ENCODE measurements at regions not wholly inside any gene's neighbourhood (a gene's known extent, or its start where the extent isn't known, plus 50 kb on each side); places are given as distances from the start of the nearest gene placed in this dataset.

GRCh38 chr10:117638664-117639200, 96.2 kb downstream of the EMX2 start:
- no peak for DNase-seq

GRCh38 chr10:117640406-117640805, 97.9 kb downstream of the EMX2 start:
- DNase-seq = no peak

- DNase-seq = no peak
Measured at GRCh38 chr10:117646718-117647117, 104.2 kb downstream of the EMX2 start.

- DNase-seq = no peak
Measured at GRCh38 chr10:117647306-117647705, 104.8 kb downstream of the EMX2 start.

- DNase-seq = no peak
Measured at GRCh38 chr10:117651121-117651520, 108.6 kb downstream of the EMX2 start.

- no peak for DNase-seq
Measured at GRCh38 chr10:117652228-117653169, 110.0 kb downstream of the EMX2 start.

- no peak for DNase-seq
Measured at GRCh38 chr10:117653170-117653515, 110.6 kb downstream of the EMX2 start.

- no peak for DNase-seq
Measured at GRCh38 chr10:117654105-117654504, 111.6 kb downstream of the EMX2 start.

GRCh38 chr10:117656385-117657367, 114.1 kb downstream of the EMX2 start:
- DNase-seq = no peak

GRCh38 chr10:117661316-117661715, 118.8 kb downstream of the EMX2 start:
- no peak for DNase-seq

- DNase-seq = no peak
Measured at GRCh38 chr10:117662126-117662525, 119.6 kb downstream of the EMX2 start.

- no peak for DNase-seq
Measured at GRCh38 chr10:117662751-117663540, 120.4 kb downstream of the EMX2 start.

GRCh38 chr10:117663750-117664149, 121.2 kb downstream of the EMX2 start:
- DNase-seq = no peak

GRCh38 chr10:117664288-117664687, 121.7 kb downstream of the EMX2 start:
- no peak for DNase-seq

GRCh38 chr10:117666166-117666565, 123.6 kb downstream of the EMX2 start:
- DNase-seq = no peak

GRCh38 chr10:117666965-117667364, 124.4 kb downstream of the EMX2 start:
- no peak for DNase-seq

GRCh38 chr10:117667831-117668230, 125.3 kb downstream of the EMX2 start:
- no peak for DNase-seq

GRCh38 chr10:117668327-117669008, 125.9 kb downstream of the EMX2 start:
- DNase-seq = no peak

GRCh38 chr10:117669122-117669521, 126.6 kb downstream of the EMX2 start:
- no peak for DNase-seq

- DNase-seq = no peak
Measured at GRCh38 chr10:117670116-117670904, 127.8 kb downstream of the EMX2 start.

Data from NCI-H2081 (cell line).